ENCODE measurements at regions not wholly inside any gene's neighbourhood (a gene's known extent, or its start where the extent isn't known, plus 50 kb on each side); places are given as distances from the start of the nearest gene placed in this dataset.
"Not testable (repeated sequence)": the region's sequence is repeated elsewhere in the genome, so short reads cannot be mapped to it uniquely, and the experiment has no call there.

GRCh38 chr2:91573755-91574154 lies 2882.3 kb downstream of the RPIA start:
- not testable (repeated sequence) for TF ChIP-seq CTCF (tag by site-specific recombination; IDR thresholded peaks at IDR 0.05); ZNF416 (tag by site-specific recombination; IDR thresholded peaks at IDR 0.05); ZNF830 (tag by site-specific recombination; IDR thresholded peaks at IDR 0.05; ENCODE audit: low read depth); ZNF23 (tag by site-specific recombination; IDR thresholded peaks at IDR 0.05; ENCODE audit: borderline replicate concordance); ZNF121 (tag by site-specific recombination; IDR thresholded peaks at IDR 0.05); HOXA7 (CRISPR knock-in tag; IDR thresholded peaks at IDR 0.05; ENCODE audit: borderline replicate concordance); ZNF18 (tag by site-specific recombination; IDR thresholded peaks at IDR 0.05); TCF7L2 (IDR thresholded peaks at IDR 0.05; ENCODE audit: borderline replicate concordance, low read depth, low read length); BCL6B (tag by site-specific recombination; IDR thresholded peaks at IDR 0.05); KLF9 (tag by site-specific recombination; IDR thresholded peaks at IDR 0.05; ENCODE audit: low read depth); ZNF670 (tag by site-specific recombination; IDR thresholded peaks at IDR 0.05; ENCODE audit: low read depth); ZNF449 (tag by site-specific recombination; IDR thresholded peaks at IDR 0.05)
